ENCODE measurements at regions not wholly inside any gene's neighbourhood (a gene's known extent, or its start where the extent isn't known, plus 50 kb on each side); places are given as distances from the start of the nearest gene placed in this dataset.

DNA sequence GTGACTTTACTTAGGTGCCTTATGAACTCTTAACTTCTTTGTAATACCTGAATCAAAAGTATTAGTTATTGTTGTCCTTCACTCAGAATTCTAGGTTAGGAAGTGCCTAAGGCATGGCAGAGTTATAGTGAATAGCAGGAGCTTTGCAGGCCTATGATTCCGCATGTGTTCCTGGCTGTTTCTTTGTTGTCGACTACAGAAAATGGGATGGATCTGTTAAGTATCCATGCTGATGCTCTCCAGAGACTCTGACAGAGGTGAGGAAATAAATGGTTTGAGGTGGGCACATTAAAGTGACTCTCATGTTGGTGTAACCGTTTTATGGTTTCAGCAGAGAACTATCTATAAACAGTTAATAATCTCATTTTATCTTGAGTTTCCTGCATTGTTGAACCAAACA, 1601.3 kb downstream of the PCDH7 start:
- Histone ChIP-seq H3K27ac (no peak overlapping the region), H3K9me3 (no peaks in the 10 kb centered on the region), H3K4me2 (no peak overlapping the region), H3K4me1 (no peaks in the 10 kb centered on the region), H3K4me3 (no peak overlapping the region)
- FAIRE-seq: no peak
- CTCF ChIA-PET: no interaction called here
- DNase-seq (ENCODE audit: low read depth in 1 of 2, low spot score in 1 of 2): no peak
- no peak for ATAC-seq
- POLR2A ChIA-PET: no interaction called here
- no peak for TF ChIP-seq PBX3 (IDR thresholded peaks at IDR 0.05)
- TF ChIP-seq CHD2 (IDR thresholded peaks at IDR 0.05; ENCODE audit: low read length, partially characterized antibody): no peak
- TF ChIP-seq, protein P1, sequence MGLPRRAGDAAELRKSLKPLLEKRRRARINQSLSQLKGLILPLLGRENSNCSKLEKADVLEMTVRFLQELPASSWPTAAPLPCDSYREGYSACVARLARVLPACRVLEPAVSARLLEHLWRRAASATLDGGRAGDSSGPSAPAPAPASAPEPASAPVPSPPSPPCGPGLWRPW (IDR thresholded peaks at IDR 0.05): no peak
- TF ChIP-seq, protein P2, sequence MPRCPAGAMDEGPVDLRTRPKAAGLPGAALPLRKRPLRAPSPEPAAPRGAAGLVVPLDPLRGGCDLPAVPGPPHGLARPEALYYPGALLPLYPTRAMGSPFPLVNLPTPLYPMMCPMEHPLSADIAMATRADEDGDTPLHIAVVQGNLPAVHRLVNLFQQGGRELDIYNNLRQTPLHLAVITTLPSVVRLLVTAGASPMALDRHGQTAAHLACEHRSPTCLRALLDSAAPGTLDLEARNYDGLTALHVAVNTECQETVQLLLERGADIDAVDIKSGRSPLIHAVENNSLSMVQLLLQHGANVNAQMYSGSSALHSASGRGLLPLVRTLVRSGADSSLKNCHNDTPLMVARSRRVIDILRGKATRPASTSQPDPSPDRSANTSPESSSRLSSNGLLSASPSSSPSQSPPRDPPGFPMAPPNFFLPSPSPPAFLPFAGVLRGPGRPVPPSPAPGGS (IDR thresholded peaks at IDR 0.05): no peak
- no peak for TF ChIP-seq CEBPB (IDR thresholded peaks at IDR 0.05)
- no peak for TF ChIP-seq HOXB13 (CRISPR knock-in tag; IDR thresholded peaks at IDR 0.05; ENCODE audit: low read depth)
- TF ChIP-seq ESRRA (IDR thresholded peaks at IDR 0.05; ENCODE audit: borderline replicate concordance, low read length): no peak
- TF ChIP-seq EHF (CRISPR knock-in tag; IDR thresholded peaks at IDR 0.05): no peak
- no peak for TF ChIP-seq RARB (CRISPR knock-in tag; IDR thresholded peaks at IDR 0.05)
- TF ChIP-seq NFE2L2 (conservative IDR thresholded peaks at IDR 0.05; ENCODE audit: low read length): no peak
- TF ChIP-seq GATA3 (IDR thresholded peaks at IDR 0.05; ENCODE audit: borderline replicate concordance): no peak
- no peak for TF ChIP-seq MAFK (IDR thresholded peaks at IDR 0.05; ENCODE audit: partially characterized antibody)
- no peak for TF ChIP-seq FOSB (CRISPR knock-in tag; IDR thresholded peaks at IDR 0.05)
- no peak for TF ChIP-seq JUNB (IDR thresholded peaks at IDR 0.05)
- TF ChIP-seq CBX8 (IDR thresholded peaks at IDR 0.05): no peak
- TF ChIP-seq ZNF302 (CRISPR knock-in tag; IDR thresholded peaks at IDR 0.05): no peak
- TF ChIP-seq, protein P3, sequence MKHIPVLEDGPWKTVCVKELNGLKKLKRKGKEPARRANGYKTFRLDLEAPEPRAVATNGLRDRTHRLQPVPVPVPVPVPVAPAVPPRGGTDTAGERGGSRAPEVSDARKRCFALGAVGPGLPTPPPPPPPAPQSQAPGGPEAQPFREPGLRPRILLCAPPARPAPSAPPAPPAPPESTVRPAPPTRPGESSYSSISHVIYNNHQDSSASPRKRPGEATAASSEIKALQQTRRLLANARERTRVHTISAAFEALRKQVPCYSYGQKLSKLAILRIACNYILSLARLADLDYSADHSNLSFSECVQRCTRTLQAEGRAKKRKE (CRISPR knock-in tag; IDR thresholded peaks at IDR 0.05; ENCODE audit: low read depth): no peak
- no peak for TF ChIP-seq CBX2 (IDR thresholded peaks at IDR 0.05; ENCODE audit: borderline replicate concordance, low read depth)
- no peak for TF ChIP-seq ZC3H11A (IDR thresholded peaks at IDR 0.05)
- TF ChIP-seq SREBF2 (IDR thresholded peaks at IDR 0.05): no peak
- WGBS (ENCODE audit: missing lambda C conversion rate): 39% methylated on average over 3 of the region's 3 CpGs

DNA sequence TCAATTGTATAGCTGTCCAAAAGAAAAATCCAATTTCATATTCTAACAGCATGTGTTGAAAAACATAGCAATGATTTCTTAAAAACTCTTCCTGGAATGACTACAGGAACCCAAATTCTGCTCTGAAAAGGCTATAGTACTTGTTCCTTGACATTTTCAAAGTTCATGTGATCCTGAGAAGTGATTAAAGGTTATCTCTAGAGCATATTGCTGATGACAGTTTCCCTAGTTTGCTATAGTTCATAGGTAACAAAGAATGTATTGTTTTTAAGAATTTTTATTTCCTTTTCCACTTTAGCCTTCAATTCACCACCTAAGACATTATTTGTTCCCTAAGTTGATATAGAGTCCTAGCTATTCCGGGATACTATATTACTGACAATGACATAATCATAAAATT, 1614.6 kb downstream of the PCDH7 start:
- POLR2A ChIA-PET: no interaction called here
- Histone ChIP-seq H3K27ac (no peak overlapping the region), H3K4me1 (no peaks in the 10 kb centered on the region), H3K4me2 (no peak overlapping the region), H3K9me3 (no peaks in the 10 kb centered on the region), H3K4me3 (no peak overlapping the region)
- ATAC-seq: no peak
- CTCF ChIA-PET: no interaction called here
- no peak for FAIRE-seq
- no peak for DNase-seq (ENCODE audit: low read depth in 1 of 2, low spot score in 1 of 2)
- WGBS (ENCODE audit: missing lambda C conversion rate): 35% methylated on average over 1 of the region's 1 CpG
- TF ChIP-seq EHF (CRISPR knock-in tag; IDR thresholded peaks at IDR 0.05) (no peak), FOSL2 (IDR thresholded peaks at IDR 0.05) (no peak), FOSL2 (CRISPR knock-in tag; IDR thresholded peaks at IDR 0.05) (no peak), NR3C1 (IDR thresholded peaks at IDR 0.05) (no peak), RARB (CRISPR knock-in tag; IDR thresholded peaks at IDR 0.05) (no peak), MAZ (IDR thresholded peaks at IDR 0.05; ENCODE audit: borderline replicate concordance, low read depth, low read length) (no peak), FOXS1 (CRISPR knock-in tag; IDR thresholded peaks at IDR 0.05) (no peak), HOXB13 (CRISPR knock-in tag; IDR thresholded peaks at IDR 0.05; ENCODE audit: low read depth) (no peak), EP300 (IDR thresholded peaks at IDR 0.05) (no peak), FOSB (CRISPR knock-in tag; IDR thresholded peaks at IDR 0.05) (no peak), HEYL (CRISPR knock-in tag; IDR thresholded peaks at IDR 0.05) (no peak), HOXA7 (CRISPR knock-in tag; IDR thresholded peaks at IDR 0.05) (no peak), REST (IDR thresholded peaks at IDR 0.05) (no peak), CHD4 (IDR thresholded peaks at IDR 0.05; ENCODE audit: borderline replicate concordance) (no peak)
- TF ChIP-seq, protein P2 (IDR thresholded peaks at IDR 0.05): no peak
- TF ChIP-seq, protein P4, sequence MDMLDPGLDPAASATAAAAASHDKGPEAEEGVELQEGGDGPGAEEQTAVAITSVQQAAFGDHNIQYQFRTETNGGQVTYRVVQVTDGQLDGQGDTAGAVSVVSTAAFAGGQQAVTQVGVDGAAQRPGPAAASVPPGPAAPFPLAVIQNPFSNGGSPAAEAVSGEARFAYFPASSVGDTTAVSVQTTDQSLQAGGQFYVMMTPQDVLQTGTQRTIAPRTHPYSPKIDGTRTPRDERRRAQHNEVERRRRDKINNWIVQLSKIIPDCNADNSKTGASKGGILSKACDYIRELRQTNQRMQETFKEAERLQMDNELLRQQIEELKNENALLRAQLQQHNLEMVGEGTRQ (IDR thresholded peaks at IDR 0.05): no peak
- TF ChIP-seq, protein P5, sequence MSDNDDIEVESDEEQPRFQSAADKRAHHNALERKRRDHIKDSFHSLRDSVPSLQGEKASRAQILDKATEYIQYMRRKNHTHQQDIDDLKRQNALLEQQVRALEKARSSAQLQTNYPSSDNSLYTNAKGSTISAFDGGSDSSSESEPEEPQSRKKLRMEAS (IDR thresholded peaks at IDR 0.05): no peak
